ENCODE measurements at regions not wholly inside any gene's neighbourhood (a gene's known extent, or its start where the extent isn't known, plus 50 kb on each side); places are given as distances from the start of the nearest gene placed in this dataset.

DNA sequence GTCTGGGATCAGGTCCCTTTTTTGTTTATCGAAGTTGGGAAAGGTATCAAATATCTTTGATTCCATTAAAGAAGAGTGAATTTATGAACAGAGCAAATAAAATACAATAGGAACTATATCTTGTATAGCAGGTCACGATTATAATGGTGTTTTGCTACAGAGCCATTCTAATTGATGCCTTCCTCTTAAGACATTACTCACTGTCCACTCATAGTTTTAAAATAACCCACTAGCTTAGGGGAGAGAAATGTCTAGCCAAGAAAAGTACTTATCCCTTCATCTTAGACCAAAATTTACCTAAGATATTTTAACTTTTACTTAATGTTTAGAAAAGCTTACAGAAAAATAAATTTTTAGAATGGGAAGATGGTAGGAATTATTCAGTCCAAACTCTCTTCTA lies 112.0 kb upstream of the PABPC4L start:
- DNase-seq: no peak

DNA sequence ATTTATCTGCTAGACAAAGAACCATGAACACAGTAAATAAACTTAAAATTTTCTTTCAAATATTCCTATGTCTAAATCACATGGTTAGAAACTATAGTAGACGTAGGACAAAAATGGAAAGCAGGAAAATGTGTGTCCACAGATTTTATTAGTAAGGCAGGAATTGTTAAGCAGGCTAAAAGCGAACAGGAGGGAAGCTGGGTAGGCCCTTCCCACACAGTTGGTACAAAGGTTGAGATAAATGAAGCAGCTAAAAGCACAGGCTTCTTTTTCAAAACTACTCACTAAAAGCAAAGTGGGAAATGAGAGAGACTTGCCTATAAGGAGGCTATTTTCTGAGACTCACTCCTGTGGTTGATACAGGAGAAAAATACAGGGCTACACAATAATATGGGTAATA lies 108.1 kb upstream of the PABPC4L start:
- no peak for DNase-seq

DNA sequence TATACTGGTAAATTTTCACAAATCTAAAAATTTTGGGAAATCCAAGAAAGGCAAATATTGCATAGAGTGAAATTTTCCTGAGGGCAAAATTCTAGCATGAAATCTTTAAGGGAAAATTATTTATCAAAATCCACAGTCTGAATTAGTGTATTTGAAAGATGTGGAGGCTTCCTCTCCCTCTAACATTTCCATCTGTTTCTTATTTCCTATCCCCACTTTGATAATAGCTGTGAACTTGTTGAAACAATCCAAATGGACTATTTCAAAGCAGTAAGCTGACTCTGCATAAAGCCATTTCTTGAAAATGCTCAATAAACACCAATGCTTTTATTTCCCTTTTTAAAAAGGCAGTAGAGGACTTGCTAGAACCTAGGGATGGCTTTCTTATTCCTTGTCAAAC lies 107.3 kb upstream of the PABPC4L start:
- no peak for DNase-seq

DNA sequence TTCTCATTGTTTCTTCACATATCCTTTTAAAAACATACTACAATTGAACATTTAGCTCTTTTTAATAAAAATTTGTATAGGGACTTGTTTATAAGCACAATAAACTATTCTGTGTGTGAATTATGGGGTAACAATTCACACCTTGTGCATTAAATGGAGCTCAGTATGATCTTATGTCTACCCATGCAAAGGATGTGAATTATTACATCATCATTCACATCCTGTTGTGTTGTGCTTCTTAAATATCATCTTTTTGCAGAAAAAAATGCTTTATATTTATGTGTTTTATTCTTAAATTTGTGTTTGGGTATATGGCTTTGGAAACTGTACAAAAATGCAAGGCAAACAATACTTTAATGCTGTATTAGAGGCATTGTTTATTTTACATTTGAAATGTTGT lies 96.7 kb upstream of the PABPC4L start:
- DNase-seq: no peak

DNA sequence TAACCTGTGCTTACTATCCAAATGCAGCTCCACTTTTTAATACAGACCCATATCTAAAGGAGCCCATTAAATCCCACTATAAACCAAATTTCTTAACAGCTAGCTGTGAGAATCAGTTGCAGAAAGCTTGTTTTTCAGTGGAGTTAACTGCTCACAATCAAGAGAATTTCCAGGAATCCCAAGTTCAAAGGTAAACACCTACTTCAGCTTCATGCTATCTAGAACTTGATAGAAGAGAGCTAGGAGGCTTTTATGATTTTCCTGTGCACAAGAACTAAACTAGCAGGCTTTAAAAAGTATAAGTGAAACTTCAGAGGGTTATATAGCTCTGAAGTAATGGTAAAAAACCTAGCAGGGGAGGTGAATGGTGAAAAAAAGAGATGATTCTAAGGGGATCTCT lies 96.2 kb upstream of the PABPC4L start:
- no peak for DNase-seq

DNA sequence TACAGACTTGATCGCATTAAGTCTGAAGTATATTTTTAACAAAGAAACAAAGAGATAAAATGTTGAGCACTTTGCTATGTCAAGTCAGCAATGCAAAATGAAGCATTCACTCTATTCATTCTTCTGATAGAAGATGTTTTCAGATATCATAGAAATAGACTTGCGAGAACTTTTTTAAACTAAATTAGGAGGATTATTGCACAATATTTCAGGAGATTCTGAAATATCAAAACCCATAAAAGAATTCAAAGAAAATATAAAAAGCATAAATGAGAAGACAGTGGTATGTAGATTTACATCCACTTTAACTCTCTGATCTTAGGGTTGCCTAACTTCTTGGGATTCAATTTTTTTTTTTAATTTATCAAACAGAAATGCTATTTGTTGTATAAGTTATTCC lies 81.1 kb upstream of the PABPC4L start:
- no peak for DNase-seq

DNA sequence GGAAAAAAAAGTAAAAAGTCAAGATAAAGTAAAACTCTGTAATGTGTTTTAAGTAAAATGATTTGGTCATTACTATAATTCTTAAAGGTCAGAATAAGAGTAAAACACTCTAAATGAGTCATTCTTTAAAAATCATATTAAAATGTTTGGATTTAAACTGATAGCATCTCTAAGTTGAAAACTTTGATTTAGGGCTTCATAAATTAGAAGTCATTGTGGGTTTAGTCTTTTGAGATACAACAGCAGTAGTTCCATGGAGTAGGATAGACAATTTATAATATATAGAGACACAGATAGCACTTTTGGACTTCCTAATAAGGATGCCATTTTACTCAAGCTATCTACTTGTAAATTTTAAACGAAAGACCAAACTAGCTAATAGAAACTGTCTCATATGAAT lies 77.1 kb upstream of the PABPC4L start:
- no peak for DNase-seq

DNA sequence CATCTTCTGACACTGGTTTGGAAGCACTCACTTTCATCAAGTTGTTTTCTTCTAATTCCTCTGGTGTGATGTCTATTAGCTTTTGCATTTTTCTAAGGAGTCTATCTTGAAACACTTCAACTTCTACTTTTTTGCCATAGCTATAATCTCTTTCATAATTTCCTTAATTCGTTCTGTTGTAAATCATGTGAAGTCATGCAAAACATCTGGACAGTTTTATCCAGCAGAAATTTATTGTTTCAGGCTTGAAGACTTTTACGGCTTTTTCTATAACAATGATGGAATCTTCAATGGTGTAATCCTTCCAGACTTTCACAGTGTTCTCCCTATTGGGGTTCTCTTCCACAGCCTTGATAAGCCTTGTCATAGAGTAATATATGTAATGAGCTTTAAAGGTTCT lies 74.9 kb upstream of the PABPC4L start:
- no peak for DNase-seq

DNA sequence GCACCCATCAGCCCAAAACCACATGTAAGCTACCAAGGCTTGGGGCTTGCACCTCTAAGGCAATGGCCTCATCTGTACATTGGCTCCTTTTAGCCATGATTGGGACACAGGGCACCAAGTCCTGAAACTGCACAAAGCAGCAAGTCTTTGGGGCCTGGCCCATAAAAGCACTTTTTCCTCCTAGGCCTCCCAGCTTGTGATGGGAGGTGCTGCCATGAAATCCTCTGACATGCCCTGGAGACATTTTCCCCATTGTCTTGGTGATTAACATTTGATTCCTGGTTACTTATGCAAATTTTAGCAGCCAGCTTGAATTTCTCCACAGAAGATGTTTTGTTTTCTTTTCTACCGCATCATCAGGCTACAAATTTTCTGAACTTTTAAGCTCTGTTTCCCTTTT lies 58.5 kb upstream of the PABPC4L start:
- DNase-seq: no peak
